Left lung (tissue), 4 donors: ENCODE measurements at regions not wholly inside any gene's neighbourhood (a gene's known extent, or its start where the extent isn't known, plus 50 kb on each side); places are given as distances from the start of the nearest gene placed in this dataset.

Source experiments
- ATAC-seq: fragments of 200-7000 bp; cut with Tn5 transposase; one replicate; pipeline ENCODE4 v1.9.1; 2020; ENCODE audit warnings: moderate library complexity
- DNase-seq, 4 donors: peaks; one replicate each; pipeline ENCODE4 v3.0.0-alpha.2; 2013 to 2020
- H3K27ac ChIP-seq, 2 donors: fragments of 200-600 bp; sonication (generic) in 1 of 2; one replicate each; pipeline versions ENCODE4 v1.5.0 to v1.8.0; 2020 to 2021
- H3K27me3 ChIP-seq, 2 donors: fragments of 200-600 bp; sonication (generic) in 1 of 2; one replicate each; pipeline versions ENCODE4 v1.5.0 to v1.8.0; 2020 to 2021
- H3K36me3 ChIP-seq, 2 donors: fragments of 200-600 bp; sonication (generic) in 1 of 2; one replicate each; pipeline versions ENCODE4 v1.5.0 to v1.8.0; 2020 to 2021
- H3K4me1 ChIP-seq, 2 donors: fragments of 200-600 bp; one replicate each; pipeline ENCODE4 v1.8.0; 2021
- H3K4me3 ChIP-seq, 2 donors: fragments of 200-600 bp; sonication (generic) in 1 of 2; one replicate each; pipeline versions ENCODE4 v1.5.0 to v1.8.0; 2020 to 2021; ENCODE audit warnings: mild to moderate bottlenecking in 1 of 2
- H3K9me3 ChIP-seq, 2 donors: fragments of 200-600 bp; sonication (generic) in 1 of 2; one replicate each; pipeline versions ENCODE4 v1.5.0 to v1.8.0; 2020 to 2021
- CTCF ChIP-seq, 2 donors: fragments of 200-600 bp; sonication (generic) in 1 of 2; IDR thresholded peaks; one replicate each; pipeline versions ENCODE4 v1.5.0 to v1.8.0; 2021; ENCODE audit warnings: antibody characterized with exemption in 2 of 2
- intact Hi-C, 2 donors: fragments of 100-400 bp; cut with DNase I; formaldehyde crosslinking; loops; one replicate each; pipeline versions ENCODE4 v1.11.2 to v1.14.2; 2022
- donor health status: DM: no; HTN: yes; CAD: no.
- donor health status: DM: no; HTN: no; CAD: no.

- no peaks in the 10 kb centered on the region for H3K9me3 ChIP-seq
- TF ChIP-seq CTCF (IDR thresholded peaks at IDR 0.05), result no peak
- intact Hi-C loops, result no loop called here
- ATAC-seq (no peak), DNase-seq (peak in 1 of 4 donors; percentile 13)
- no peaks in the 10 kb centered on the region for H3K36me3 ChIP-seq
- H3K27ac ChIP-seq, result no peak overlapping the region
- no peaks in the 10 kb centered on the region for H3K27me3 ChIP-seq
- H3K4me3 ChIP-seq, result no peak overlapping the region
- no peaks in the 10 kb centered on the region for H3K4me1 ChIP-seq
Observed at GRCh38 chr5:90226433-90227099, 183.0 kb downstream of the CETN3 start.

- DNase-seq, result no peak
- TF ChIP-seq CTCF (IDR thresholded peaks at IDR 0.05), result no peak
- intact Hi-C loops, result no loop called here
- Histone ChIP-seq H3K36me3 (no peaks in the 10 kb centered on the region), H3K27me3 (no peaks in the 10 kb centered on the region), H3K4me3 (no peak overlapping the region), H3K9me3 (no peaks in the 10 kb centered on the region), H3K4me1 (no peaks in the 10 kb centered on the region), H3K27ac (no peak overlapping the region)
- ATAC-seq, result no peak
Observed at GRCh38 chr5:90224342-90224741, 185.2 kb downstream of the CETN3 start.

DNA sequence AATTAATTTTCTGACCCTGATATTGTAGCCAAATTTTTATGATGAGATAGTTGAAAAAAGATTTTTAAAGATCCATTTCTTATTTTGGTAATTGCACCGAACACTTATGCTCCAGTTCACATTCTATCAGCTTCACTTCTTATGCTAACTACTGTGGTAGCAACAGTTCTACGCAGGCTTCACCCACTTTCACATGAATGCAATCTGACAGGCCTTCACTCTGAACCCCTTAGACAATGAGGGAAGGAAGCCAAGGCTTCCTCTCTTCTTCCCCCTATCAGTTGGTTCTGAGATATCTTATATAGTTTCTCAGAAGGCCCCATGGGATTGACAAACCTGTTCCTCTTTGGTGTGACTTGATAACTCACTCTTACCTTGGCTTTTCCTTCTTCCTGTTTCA lies 185.8 kb downstream of the CETN3 start:
- TF ChIP-seq CTCF (IDR thresholded peaks at IDR 0.05), result no peak
- Histone ChIP-seq H3K36me3 (no peaks in the 10 kb centered on the region), H3K27ac (no peak overlapping the region), H3K4me3 (no peak overlapping the region), H3K4me1 (no peaks in the 10 kb centered on the region), H3K9me3 (no peaks in the 10 kb centered on the region), H3K27me3 (no peaks in the 10 kb centered on the region)
- DNase-seq (no peak), ATAC-seq (no peak)
- intact Hi-C loops, result no loop called here

DNA sequence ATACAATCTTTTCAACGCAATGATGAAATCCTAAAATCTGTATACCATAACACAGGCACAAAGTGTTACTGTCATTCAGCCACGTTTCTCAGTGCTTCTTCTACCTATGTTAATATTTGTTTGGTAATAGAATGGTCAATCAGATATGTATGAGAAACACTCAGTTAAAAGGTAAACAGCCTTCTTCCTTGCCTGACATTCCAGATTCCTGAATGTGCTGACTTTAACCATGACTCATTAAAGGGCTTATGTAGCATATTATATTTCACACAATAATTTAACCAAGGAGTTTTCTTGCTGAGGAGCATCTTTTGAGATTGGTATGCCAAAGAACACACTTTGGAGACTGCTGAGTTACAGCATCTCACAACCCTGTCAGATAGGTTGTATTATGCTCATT lies 187.6 kb downstream of the CETN3 start:
- peaks cover 0 to under 1% of the 10 kb centered on the region in 2 donors for H3K9me3 ChIP-seq
- no peak overlapping the region for H3K27ac ChIP-seq
- peak; percentile 82 for ATAC-seq
- H3K4me1 ChIP-seq, result no peaks in the 10 kb centered on the region
- H3K36me3 ChIP-seq, result no peaks in the 10 kb centered on the region
- no peak overlapping the region for H3K4me3 ChIP-seq
- TF ChIP-seq CTCF (IDR thresholded peaks at IDR 0.05), result no peak
- intact Hi-C loops, result no loop called here
- DNase-seq, result no peak
- no peaks in the 10 kb centered on the region for H3K27me3 ChIP-seq

- Histone ChIP-seq H3K36me3 (no peaks in the 10 kb centered on the region), H3K4me1 (no peaks in the 10 kb centered on the region), H3K4me3 (no peak overlapping the region), H3K27me3 (no peaks in the 10 kb centered on the region), H3K9me3 (peaks cover 0 to 3% of the 10 kb centered on the region in 2 donors), H3K27ac (no peak overlapping the region)
- intact Hi-C loops, result no loop called here
- no peak for ATAC-seq
- TF ChIP-seq CTCF (IDR thresholded peaks at IDR 0.05), result no peak
- DNase-seq, result no peak
Observed at GRCh38 chr5:90220554-90220953, 189.0 kb downstream of the CETN3 start.
